ENCODE measurements at regions not wholly inside any gene's neighbourhood (a gene's known extent, or its start where the extent isn't known, plus 50 kb on each side); places are given as distances from the start of the nearest gene placed in this dataset.

DNA sequence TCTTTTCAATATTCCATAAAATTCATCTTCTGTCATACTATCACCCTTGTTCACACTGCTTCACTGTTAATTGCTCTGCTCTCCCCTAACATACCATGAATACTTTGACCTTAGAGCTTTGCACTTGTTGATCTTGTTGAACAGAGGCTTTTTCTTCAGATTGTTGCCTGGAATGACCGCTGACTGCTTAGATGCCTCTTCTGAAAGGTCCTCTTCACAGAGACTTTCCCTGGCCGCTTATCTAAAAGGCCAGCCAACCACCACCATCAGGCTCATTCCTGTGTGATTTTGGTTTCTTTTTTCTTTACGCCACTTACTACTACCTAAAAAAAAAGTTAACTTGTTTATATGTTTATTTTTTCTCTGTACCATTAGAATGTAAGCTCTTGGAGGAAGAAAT is 667.7 kb downstream of the STPG2 start (continued):
- no peak for TF ChIP-seq HSF1 (IDR thresholded peaks at IDR 0.05; ENCODE audit: low read depth, low read length)
- TF ChIP-seq EED (IDR thresholded peaks at IDR 0.05; ENCODE audit: low read depth) = no peak
- no peak for TF ChIP-seq ASH2L (IDR thresholded peaks at IDR 0.05; ENCODE audit: borderline replicate concordance, low read depth)
- no peak for TF ChIP-seq USF2 (IDR thresholded peaks at IDR 0.05; ENCODE audit: borderline replicate concordance, low read depth, low read length)
- TF ChIP-seq HDAC2 (IDR thresholded peaks at IDR 0.05) = no peak
- TF ChIP-seq MYB (IDR thresholded peaks at IDR 0.05; ENCODE audit: borderline replicate concordance, low read depth, low read length) = no peak
- TF ChIP-seq NBN (IDR thresholded peaks at IDR 0.05) = no peak

- Histone ChIP-seq H3K27me3 (replicated peaks in 1 of 2; ENCODE audit: control insufficient read depth in 2 of 2, insufficient read depth in 2 of 2, low read length in 1 of 2) (no peaks in the 10 kb centered on the region), H4K20me1 (ENCODE audit: control insufficient read depth, insufficient read depth) (no peaks in the 10 kb centered on the region), H2AFZ (ENCODE audit: control insufficient read depth, low read depth, low read length) (no peak overlapping the region), H3K27ac (ENCODE audit: control insufficient read depth, insufficient read depth) (no peak overlapping the region), H3K4me2 (ENCODE audit: control insufficient read depth, insufficient read depth) (no peak overlapping the region), H3K4me1 (ENCODE audit: control insufficient read depth, insufficient read depth, low read length) (no peaks in the 10 kb centered on the region), H3K4me3 (no peak overlapping the region), H3K9me3 (replicated peaks; ENCODE audit: control insufficient read depth, insufficient read depth, low read length) (no peaks in the 10 kb centered on the region), H3K79me2 (ENCODE audit: control insufficient read depth, insufficient read depth, low read length) (no peaks in the 10 kb centered on the region), H3K36me3 (ENCODE audit: control insufficient read depth in 2 of 2, insufficient read depth in 2 of 2, low read length in 1 of 2) (no peaks in the 10 kb centered on the region), H3K9ac (ENCODE audit: control insufficient read depth, insufficient read depth, low read length) (no peak overlapping the region)
- SMC1A ChIA-PET (ENCODE audit: uncharacterized antibody, unreplicated experiment) = no interaction called here
- FAIRE-seq (no peak), DNase-seq (ENCODE audit: low read depth, low spot score) (no peak), ATAC-seq (no peak)
- 33% methylated on average over 3 of the region's 3 CpGs for WGBS (ENCODE audit: insufficient coverage, insufficient replicate concordance, low lambda C conversion rate, missing lambda C conversion rate)
- POLR2A ChIA-PET = no interaction called here
- no TSS peak for BruUV-seq (replicated peaks)
- RAD21 ChIA-PET (ENCODE audit: unreplicated experiment) = no interaction called here
- CTCF ChIA-PET = no interaction called here
- intact Hi-C loops (cut with micrococcal nuclease; ENCODE audit: unreplicated experiment) = no loop called here
- in situ Hi-C loops (cut with MboI) = no loop called here
- TF ChIP-seq RUNX3 (IDR thresholded peaks at IDR 0.05; ENCODE audit: low read length) (no peak), MYC (IDR thresholded peaks at IDR 0.05; ENCODE audit: insufficient read depth, insufficient read length, insufficient replicate concordance, low read length, severe bottlenecking) (no peak), TBL1XR1 (IDR thresholded peaks at IDR 0.05; ENCODE audit: low read depth, low read length) (no peak), ZNF687 (IDR thresholded peaks at IDR 0.05) (no peak), FOXM1 (IDR thresholded peaks at IDR 0.05; ENCODE audit: low read depth, low read length) (no peak), GABPA (IDR thresholded peaks at IDR 0.05; ENCODE audit: low read depth) (no peak), EGR1 (IDR thresholded peaks at IDR 0.05; ENCODE audit: borderline replicate concordance in 1 of 2, low read depth in 2 of 2, low read length in 2 of 2) (no peak), CHD1 (IDR thresholded peaks at IDR 0.05; ENCODE audit: low read depth, low read length) (no peak), BHLHE40 (IDR thresholded peaks at IDR 0.05; ENCODE audit: borderline replicate concordance in 1 of 2, low read depth in 2 of 2, low read length in 1 of 2) (no peak), HDAC6 (IDR thresholded peaks at IDR 0.05; ENCODE audit: unreplicated experiment) (no peak), TAF1 (IDR thresholded peaks at IDR 0.05; ENCODE audit: borderline replicate concordance, low read depth, low read length) (no peak)
These were observed 665.3 kb downstream of the STPG2 start for GRCh38 chr4:97477974-97478373.

Data from GM12878 (cell line).